HCT116 (cell line): ENCODE measurements at regions not wholly inside any gene's neighbourhood (a gene's known extent, or its start where the extent isn't known, plus 50 kb on each side); places are given as distances from the start of the nearest gene placed in this dataset.

Experiments used
- ATAC-seq: fragments of 200-7000 bp; cut with Tn5 transposase; 2 replicates; pipeline ENCODE4 v1.9.1; 2020; ENCODE audit warnings: mild to moderate bottlenecking, moderate library complexity
- BruUV-seq: library from RNA; stranded (reverse); fragments of 400-500 nt; replicated peaks from 2 replicates; lab custom pipeline; 2021; lab: Mats Ljungman, UMichigan
- CTCF ChIA-PET: fragments of 300-600 bp; sonication (Branson Sonifier 250); formaldehyde crosslinking; loops from one replicate; lab custom pipeline; 2021; ENCODE audit warnings: antibody characterized with exemption; lab: Charles Lee
- POLR2A ChIA-PET: fragments of 300-600, 350-600 bp; sonication (Branson Sonifier 250); formaldehyde crosslinking; loops from one replicate; lab custom pipeline; 2021; ENCODE audit warnings: antibody characterized with exemption; lab: Charles Lee
- RAD21 ChIA-PET, 2 experiments: fragments of 300-600 bp; sonication (Branson Sonifier 250); formaldehyde crosslinking; loops; one replicate each; lab custom pipeline; 2023; ENCODE audit warnings: low total read pairs in 2 of 2; ENCODE audit not compliant: uncharacterized antibody in 2 of 2, unreplicated experiment in 2 of 2, low non-redundant PET in 1 of 2; lab: Charles Lee
- DNase-seq: peaks from one replicate; pipeline ENCODE4 v3.0.0-alpha.2; 2010; ENCODE audit warnings: low read depth, low spot score
- H2AFZ ChIP-seq: fragments of 200-600 bp; shearing (Covaris generic), sonication (generic); 2 replicates; pipeline ENCODE4 v1.6.1; 2017; ENCODE audit warnings: low read depth, mixed run types, mixed read lengths, antibody characterized with exemption, low read length; ENCODE audit not compliant: poor library complexity, severe bottlenecking
- H3K27ac ChIP-seq: 2 replicates; pipeline ENCODE4 v1.5.1; 2012; ENCODE audit warnings: low read depth, low read length
- H3K27me3 ChIP-seq: fragments of 200-600 bp; sonication (generic); 2 replicates; pipeline ENCODE4 v1.6.1; 2016; ENCODE audit warnings: mixed run types, low read length, mixed read lengths; ENCODE audit not compliant: insufficient read depth
- H3K36me3 ChIP-seq, 2 experiments: fragments of 200-500 bp in 1 of 2; fragments of 200-600 bp in 1 of 2; sonication (Bioruptor generic) in 1 of 2; sonication (generic) in 1 of 2; 2 replicates each; pipeline versions ENCODE4 v1.5.1 to v1.6.1; 2014 to 2016; ENCODE audit warnings: low read length in 2 of 2, inconsistent platforms in 1 of 2, mixed read lengths in 1 of 2, mixed run types in 1 of 2; ENCODE audit not compliant: insufficient read depth in 2 of 2, control insufficient read depth in 1 of 2
- H3K4me1 ChIP-seq, 2 experiments: fragments of 200-600 bp in 1 of 2; sonication (generic) in 1 of 2; 2 replicates each; pipeline versions ENCODE4 v1.5.1 to v1.6.1; 2012 to 2017; ENCODE audit warnings: low read length in 2 of 2, inconsistent platforms in 1 of 2, mild to moderate bottlenecking in 1 of 2, mixed read lengths in 1 of 2, mixed run types in 1 of 2, moderate library complexity in 1 of 2; ENCODE audit not compliant: insufficient read depth in 2 of 2, control insufficient read depth in 1 of 2
- H3K4me2 ChIP-seq: fragments of 200-600 bp; sonication (generic); 2 replicates; pipeline ENCODE4 v1.6.1; 2017; ENCODE audit warnings: mixed run types, low read length, mixed read lengths
- H3K4me3 ChIP-seq, 2 experiments: fragments of 200-600 bp in 1 of 2; sonication (generic) in 1 of 2; replicated peaks in 1 of 2; 2 replicates each; pipeline ENCODE4 v1.5.1; 2011 to 2016; ENCODE audit warnings: low read length in 2 of 2, control low read depth in 1 of 2, low read depth in 1 of 2, mild to moderate bottlenecking in 1 of 2, mixed read lengths in 1 of 2, mixed run types in 1 of 2
- H3K79me2 ChIP-seq: fragments of 200-600 bp; sonication (generic); 2 replicates; pipeline ENCODE4 v1.6.1; 2017; ENCODE audit warnings: mild to moderate bottlenecking, mixed run types, low read length, moderate library complexity, mixed read lengths; ENCODE audit not compliant: insufficient read depth
- H3K9ac ChIP-seq: fragments of 200-600 bp; sonication (generic); 2 replicates; pipeline ENCODE4 v1.6.1; 2016; ENCODE audit warnings: low read length, mixed read lengths
- H3K9me2 ChIP-seq: fragments of 200-600 bp; sonication (generic), shearing (Covaris generic); 2 replicates; pipeline ENCODE4 v1.6.1; 2017; ENCODE audit warnings: mixed run types, mild to moderate bottlenecking, moderate library complexity; ENCODE audit not compliant: insufficient read depth
- H3K9me3 ChIP-seq, 2 experiments: fragments of 200-500 bp in 1 of 2; fragments of 200-600 bp in 1 of 2; sonication (Bioruptor generic) in 1 of 2; sonication (generic) in 1 of 2; 2 replicates each; pipeline ENCODE4 v1.6.1; 2014 to 2017; ENCODE audit warnings: low read length in 2 of 2, mixed read lengths in 2 of 2, inconsistent platforms in 1 of 2, low read depth in 1 of 2, mild to moderate bottlenecking in 1 of 2, mixed run types in 1 of 2, moderate library complexity in 1 of 2; ENCODE audit not compliant: control insufficient read depth in 1 of 2, insufficient read depth in 1 of 2
- H4K20me1 ChIP-seq: fragments of 200-600 bp; sonication (generic), shearing (Covaris generic); 2 replicates; pipeline ENCODE4 v1.6.1; 2017; ENCODE audit warnings: mixed run types, mild to moderate bottlenecking, moderate library complexity; ENCODE audit not compliant: insufficient read depth
- CBX3 ChIP-seq: IDR thresholded peaks from 2 replicates; pipeline ENCODE4 v1.6.1; 2012; ENCODE audit warnings: low read depth
- EZH2phosphoT487 ChIP-seq: fragments of 200-600 bp; IDR thresholded peaks from 2 replicates; pipeline ENCODE4 v1.6.1; 2018; ENCODE audit warnings: antibody characterized with exemption, borderline replicate concordance
- REST ChIP-seq: IDR thresholded peaks from 2 replicates; pipeline ENCODE4 v1.6.1; 2012; ENCODE audit warnings: low read depth
- TCF7L2 ChIP-seq: IDR thresholded peaks from 2 replicates; pipeline ENCODE4 v1.7.0; 2011; ENCODE audit warnings: borderline replicate concordance, inconsistent platforms; ENCODE audit not compliant: insufficient read depth, insufficient read length; ENCODE audit errors: extremely low read depth
- YY1 ChIP-seq: IDR thresholded peaks from 2 replicates; pipeline ENCODE4 v1.6.1; 2011; ENCODE audit warnings: low read length, low read depth, moderate library complexity, mild to moderate bottlenecking; ENCODE audit not compliant: insufficient replicate concordance; ENCODE audit errors: extremely low read depth
- ZFX ChIP-seq: fragments of 450-650 bp; IDR thresholded peaks from 2 replicates; pipeline ENCODE4 v1.6.1; 2017
- ZNF274 ChIP-seq: fragments of 200-500 bp; sonication (Bioruptor generic); IDR thresholded peaks from 2 replicates; pipeline ENCODE4 v1.6.1; 2014; ENCODE audit warnings: mild to moderate bottlenecking, low read depth, low read length, inconsistent platforms
- intact Hi-C: fragments of 100-400 bp; cut with micrococcal nuclease; formaldehyde crosslinking; loops from 2 replicates; pipeline ENCODE4 v1.10.0; 2022

GRCh38 chr18:72675394-72675793, 131.3 kb upstream of the CBLN2 start:
- ChIA-PET CTCF (no interaction called here), POLR2A (no interaction called here)
- no peaks in the 10 kb centered on the region for H3K4me1 ChIP-seq
- no peaks in the 10 kb centered on the region for H4K20me1 ChIP-seq
- no peak overlapping the region for H3K4me2 ChIP-seq
- H3K9me3 ChIP-seq = peaks cover 3 to 17% of the 10 kb centered on the region in 2 experiments; a peak in 2 of 4 replicates
- H2AFZ ChIP-seq = no peak overlapping the region
- no peak overlapping the region for H3K27ac ChIP-seq
- H3K27me3 ChIP-seq = no peaks in the 10 kb centered on the region
- no peaks in the 10 kb centered on the region for H3K79me2 ChIP-seq
- no peak overlapping the region for H3K9ac ChIP-seq
- H3K4me3 ChIP-seq = no peak overlapping the region
- no peaks in the 10 kb centered on the region for H3K36me3 ChIP-seq
- no peak for DNase-seq
- TF ChIP-seq TCF7L2 (no peak), REST (no peak), CBX3 (no peak), YY1 (no peak), EZH2phosphoT487 (no peak), ZFX (no peak), ZNF274 (no peak)
- TF ChIP-seq, all 23 proteins: peak for 0
- no TSS peak for BruUV-seq
- RAD21 ChIA-PET = no interaction called here
- no peak for ATAC-seq
- no peaks in the 10 kb centered on the region for H3K9me2 ChIP-seq
- intact Hi-C loops = no loop called here
